Left ventricle myocardium superior (tissue), 1 donor: ENCODE measurements at regions not wholly inside any gene's neighbourhood (a gene's known extent, or its start where the extent isn't known, plus 50 kb on each side); places are given as distances from the start of the nearest gene placed in this dataset.
"Not testable (repeated sequence)": the region's sequence is repeated elsewhere in the genome, so short reads cannot be mapped to it uniquely, and the experiment has no call there.

Experiments used
- ATAC-seq: fragments of 200-7000 bp; cut with Tn5 transposase; one replicate; pipeline ENCODE4 v1.9.1; 2020; ENCODE audit warnings: mild to moderate bottlenecking, moderate library complexity
- DNase-seq: peaks from one replicate; pipeline ENCODE4 v3.0.0-alpha.2; 2020
- intact Hi-C: fragments of 100-400 bp; cut with micrococcal nuclease; formaldehyde crosslinking; loops from one replicate; pipeline ENCODE4 v1.11.0; 2022
- donor health status: DM: no; HTN: yes; CAD: no; lungs with severe emphysema.

GRCh38 chr10:26621243-26621888 is 76.1 kb upstream of the PDSS1 start:
- intact Hi-C loops: no loop called here
- no peak for ATAC-seq
- DNase-seq: no peak

GRCh38 chr10:26621889-26622711 is 75.4 kb upstream of the PDSS1 start:
- intact Hi-C loops: no loop called here
- DNase-seq (peak; percentile 53), ATAC-seq (peak; percentile 60)

DNA sequence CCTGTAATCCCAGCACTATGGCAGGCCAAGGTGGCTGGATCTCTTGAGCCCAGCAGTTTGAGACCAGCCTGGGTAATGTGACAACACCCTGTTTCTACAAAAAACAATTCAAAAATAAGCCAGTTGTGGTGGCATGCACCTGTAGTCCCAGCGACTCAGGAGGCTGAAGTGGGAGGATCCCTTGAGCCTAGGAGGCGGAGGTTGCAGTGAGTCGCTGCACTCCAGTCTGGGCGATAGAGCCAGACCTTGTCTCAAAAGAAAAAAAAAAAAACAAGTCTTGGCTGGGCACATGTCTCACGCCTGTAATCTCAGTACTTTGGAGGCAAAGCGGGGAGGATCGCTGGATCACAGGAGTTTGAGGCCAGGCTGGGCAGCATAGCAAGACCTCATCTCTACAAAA is 74.6 kb upstream of the PDSS1 start:
- intact Hi-C loops: no loop called here
- no peak for ATAC-seq

DNA sequence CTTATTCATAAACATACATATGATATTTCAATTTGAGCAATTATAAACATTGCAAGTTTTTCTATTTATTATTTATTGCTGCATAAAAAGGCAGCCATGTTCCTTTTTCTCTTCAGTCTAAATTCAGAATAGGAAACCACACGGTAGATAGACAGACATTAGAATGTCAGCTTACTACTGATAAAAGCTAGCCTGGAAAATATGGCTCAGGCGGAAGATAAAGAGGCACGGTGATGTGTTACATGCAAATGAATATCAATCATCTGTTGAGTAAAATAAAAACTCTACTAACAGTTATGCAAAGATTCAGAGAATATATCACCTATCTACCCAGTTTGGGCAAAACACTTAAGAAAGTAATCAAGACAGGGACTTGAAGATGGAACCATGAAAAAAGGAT is 73.5 kb upstream of the PDSS1 start:
- DNase-seq (no peak), ATAC-seq (no peak)
- intact Hi-C loops: no loop called here

More for the DNA sequence above, 74.6 kb upstream of the PDSS1 start:
- DNase-seq: no peak

- intact Hi-C loops: no loop called here
- ATAC-seq: no peak
These were observed 71.4 kb upstream of the PDSS1 start for GRCh38 chr10:26626066-26626465.

GRCh38 chr10:26627324-26627723 is 70.2 kb upstream of the PDSS1 start:
- ATAC-seq: no peak
- intact Hi-C loops: no loop called here
- no peak for DNase-seq

More at GRCh38 chr10:26626066-26626465, 71.4 kb upstream of the PDSS1 start:
- no peak for DNase-seq

DNA sequence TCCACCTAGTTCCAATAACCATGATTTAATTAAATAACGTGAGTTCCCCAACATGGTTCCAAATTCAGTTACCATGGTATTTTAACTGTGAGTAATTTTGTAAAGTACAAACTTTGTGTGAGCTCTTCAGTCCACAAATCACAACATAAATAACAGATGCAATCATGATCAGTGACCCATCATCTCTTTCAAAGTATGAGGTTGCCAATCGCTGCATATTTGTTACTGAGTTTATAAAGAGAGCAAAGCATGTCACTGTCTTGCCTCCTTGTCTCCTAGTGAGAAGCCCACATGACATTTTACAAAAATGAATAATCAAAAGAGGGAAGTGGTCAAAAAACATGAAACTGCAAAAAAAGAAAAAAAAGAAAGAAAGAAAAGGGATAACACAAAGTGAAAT is 69.1 kb upstream of the PDSS1 start:
- intact Hi-C loops: no loop called here
- ATAC-seq: no peak
- DNase-seq: no peak

GRCh38 chr10:26632171-26632570 is 65.3 kb upstream of the PDSS1 start:
- DNase-seq, intact Hi-C loops, ATAC-seq: not testable (repeated sequence)

GRCh38 chr10:26634111-26634510 is 63.4 kb upstream of the PDSS1 start:
- intact Hi-C loops, ATAC-seq: not testable (repeated sequence)

GRCh38 chr10:26637521-26638275 is 59.8 kb upstream of the PDSS1 start:
- ATAC-seq (no peak), DNase-seq (no peak)
- intact Hi-C loops: no loop called here

More at GRCh38 chr10:26634111-26634510, 63.4 kb upstream of the PDSS1 start:
- DNase-seq: not testable (repeated sequence)

DNA sequence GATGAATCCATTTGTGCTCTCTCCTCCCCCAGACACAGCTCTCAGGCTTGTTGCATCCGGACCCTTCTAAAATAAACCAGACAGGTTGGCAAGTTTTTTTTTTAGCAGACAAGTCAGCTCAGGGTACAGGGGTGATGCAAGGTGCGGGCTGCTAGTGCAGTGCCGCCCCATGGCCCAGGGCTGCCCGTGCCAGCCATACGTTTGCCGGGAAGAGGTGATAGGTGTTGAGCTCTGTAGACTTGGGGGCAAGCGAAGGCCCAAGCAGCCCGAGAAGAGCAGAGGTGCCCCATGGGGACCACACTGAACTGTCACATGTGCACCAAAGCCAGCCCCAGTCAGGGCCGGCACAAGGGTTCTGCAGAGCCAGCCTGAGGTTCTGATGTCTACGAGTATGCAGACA is 57.1 kb upstream of the PDSS1 start:
- intact Hi-C loops: no loop called here
- DNase-seq (no peak), ATAC-seq (no peak)

- ATAC-seq (no peak), DNase-seq (no peak)
- intact Hi-C loops: no loop called here
These were observed 54.4 kb upstream of the PDSS1 start for GRCh38 chr10:26642896-26643653.

- intact Hi-C loops: no loop called here
- no peak for ATAC-seq
- DNase-seq: no peak
These were observed 49.8 kb upstream of the PDSS1 start for GRCh38 chr10:26647602-26648244.
